ENCODE measurements at regions not wholly inside any gene's neighbourhood (a gene's known extent, or its start where the extent isn't known, plus 50 kb on each side); places are given as distances from the start of the nearest gene placed in this dataset.

DNA sequence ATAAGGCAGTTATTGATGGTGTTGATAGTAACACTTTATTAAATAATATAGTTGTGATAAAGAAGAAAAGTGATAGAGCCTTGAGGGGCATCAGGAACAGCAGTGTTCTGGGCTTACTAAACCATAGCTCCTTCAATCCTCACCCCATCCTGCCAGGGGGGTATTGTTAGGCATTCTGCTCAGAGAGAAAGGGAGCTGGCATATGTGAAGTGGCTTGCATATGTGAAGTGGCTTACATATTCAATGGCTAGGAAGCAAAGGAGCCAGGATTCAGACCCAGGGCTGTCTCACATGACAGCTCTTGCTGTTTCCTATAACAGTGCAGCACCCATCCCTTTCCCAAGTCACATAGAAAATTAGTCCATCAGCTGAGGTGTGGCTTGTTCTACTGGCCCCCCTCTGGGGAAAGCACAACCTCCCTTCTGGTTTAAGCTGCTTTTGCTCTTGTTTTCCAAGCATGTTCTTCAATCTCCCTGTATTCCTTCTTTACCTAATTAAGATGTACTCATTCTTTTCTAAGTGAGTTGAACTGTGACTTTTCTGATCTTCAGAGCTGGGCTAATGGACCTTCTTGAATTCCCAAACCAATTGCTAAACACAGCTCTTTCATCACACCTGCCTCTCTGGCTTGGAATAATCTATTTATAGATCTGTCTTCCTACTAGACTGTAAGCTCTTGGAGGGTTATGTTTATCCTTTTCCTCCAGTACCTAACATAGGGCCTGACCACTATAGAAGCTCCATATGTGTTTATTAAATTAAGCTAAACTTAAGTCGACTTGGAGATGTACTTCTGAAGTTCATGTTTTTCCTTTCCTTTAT, 108.7 kb upstream of the GLI3 start:
- H3K9me3 ChIP-seq = no peaks in the 10 kb centered on the region
- no peak overlapping the region for H3K4me3 ChIP-seq
- intact Hi-C loops (cut with DNase I; ENCODE audit: low total_unique reads) = no loop called here
- no peak for DNase-seq
- H3K27ac ChIP-seq = no peak overlapping the region
- no peaks in the 10 kb centered on the region for H3K27me3 ChIP-seq
- H3K36me3 ChIP-seq (ENCODE audit: low read depth, missing control alignments) = no peaks in the 10 kb centered on the region
- 71 to 81% methylated on average over 1 of the region's 1 CpG for WGBS, 2 donors
- no peak for TF ChIP-seq POLR2A (IDR thresholded peaks at IDR 0.05)
- TF ChIP-seq, protein P1, sequence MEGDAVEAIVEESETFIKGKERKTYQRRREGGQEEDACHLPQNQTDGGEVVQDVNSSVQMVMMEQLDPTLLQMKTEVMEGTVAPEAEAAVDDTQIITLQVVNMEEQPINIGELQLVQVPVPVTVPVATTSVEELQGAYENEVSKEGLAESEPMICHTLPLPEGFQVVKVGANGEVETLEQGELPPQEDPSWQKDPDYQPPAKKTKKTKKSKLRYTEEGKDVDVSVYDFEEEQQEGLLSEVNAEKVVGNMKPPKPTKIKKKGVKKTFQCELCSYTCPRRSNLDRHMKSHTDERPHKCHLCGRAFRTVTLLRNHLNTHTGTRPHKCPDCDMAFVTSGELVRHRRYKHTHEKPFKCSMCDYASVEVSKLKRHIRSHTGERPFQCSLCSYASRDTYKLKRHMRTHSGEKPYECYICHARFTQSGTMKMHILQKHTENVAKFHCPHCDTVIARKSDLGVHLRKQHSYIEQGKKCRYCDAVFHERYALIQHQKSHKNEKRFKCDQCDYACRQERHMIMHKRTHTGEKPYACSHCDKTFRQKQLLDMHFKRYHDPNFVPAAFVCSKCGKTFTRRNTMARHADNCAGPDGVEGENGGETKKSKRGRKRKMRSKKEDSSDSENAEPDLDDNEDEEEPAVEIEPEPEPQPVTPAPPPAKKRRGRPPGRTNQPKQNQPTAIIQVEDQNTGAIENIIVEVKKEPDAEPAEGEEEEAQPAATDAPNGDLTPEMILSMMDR (IDR thresholded peaks at IDR 0.05) = no peak
- H3K4me1 ChIP-seq = no peaks in the 10 kb centered on the region

DNA sequence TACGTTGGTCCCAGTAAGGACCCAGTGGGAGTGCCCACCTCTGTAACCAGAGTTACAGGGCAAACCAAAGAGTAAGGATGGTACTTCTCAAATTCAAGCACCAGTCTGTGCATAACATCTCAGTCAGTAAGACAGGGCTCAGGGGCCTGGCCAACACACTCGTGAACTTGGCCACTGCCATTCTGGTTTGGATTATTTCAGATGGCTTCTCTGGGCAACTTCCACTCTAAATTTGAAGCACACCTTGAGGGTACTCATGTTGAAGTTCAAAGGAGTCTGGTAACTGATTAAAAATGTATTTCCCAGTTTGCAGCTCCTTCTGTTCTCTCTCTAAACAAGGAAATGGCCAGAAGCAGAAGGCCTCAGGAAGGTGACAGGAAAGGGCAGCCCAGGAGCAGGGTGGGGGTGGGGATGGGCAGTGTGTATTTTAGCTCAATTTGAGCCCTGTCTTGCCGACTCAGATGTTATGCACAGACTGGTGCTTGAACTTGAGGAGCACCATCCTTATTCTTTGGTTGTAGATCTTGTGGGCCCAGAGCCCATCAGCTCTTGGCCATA, 107.3 kb upstream of the GLI3 start:
- H3K9me3 ChIP-seq = no peaks in the 10 kb centered on the region
- no peak for DNase-seq
- WGBS, 2 donors = 84 to 95% methylated on average over 3 of the region's 3 CpGs
- no peaks in the 10 kb centered on the region for H3K36me3 ChIP-seq (ENCODE audit: low read depth, missing control alignments)
- H3K4me3 ChIP-seq = no peak overlapping the region
- no peak overlapping the region for H3K27ac ChIP-seq
- intact Hi-C loops (cut with DNase I; ENCODE audit: low total_unique reads) = no loop called here
- TF ChIP-seq, protein P1 (IDR thresholded peaks at IDR 0.05) = no peak
- no peak for TF ChIP-seq POLR2A (IDR thresholded peaks at IDR 0.05)
- no peaks in the 10 kb centered on the region for H3K4me1 ChIP-seq
- H3K27me3 ChIP-seq = no peaks in the 10 kb centered on the region

DNA sequence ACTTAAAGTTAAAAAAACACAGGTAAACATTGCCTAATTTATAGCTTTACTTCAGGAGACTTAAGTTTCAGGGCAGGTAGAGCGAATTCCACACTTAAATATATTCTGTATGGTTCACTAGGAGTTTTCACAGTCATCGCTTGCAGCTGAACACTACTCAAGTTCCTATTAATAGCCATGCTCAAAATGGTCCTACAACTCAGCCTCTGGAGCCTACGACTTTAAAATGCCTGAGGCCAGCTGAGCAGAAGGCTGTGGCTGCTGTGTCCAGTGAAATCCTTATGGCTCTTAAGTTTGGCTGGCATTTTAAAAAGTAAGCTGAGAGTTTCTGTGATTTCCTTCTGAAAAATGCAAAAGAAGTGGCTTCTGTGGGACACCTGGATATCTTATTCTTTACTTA, 105.4 kb upstream of the GLI3 start:
- H3K9me3 ChIP-seq = no peaks in the 10 kb centered on the region
- H3K4me3 ChIP-seq = no peak overlapping the region
- H3K4me1 ChIP-seq = no peaks in the 10 kb centered on the region
- WGBS, 2 donors = 86 to 92% methylated on average over 3 of the region's 3 CpGs
- no peaks in the 10 kb centered on the region for H3K36me3 ChIP-seq (ENCODE audit: low read depth, missing control alignments)
- H3K27ac ChIP-seq = no peak overlapping the region
- intact Hi-C loops (cut with DNase I; ENCODE audit: low total_unique reads) = no loop called here
- H3K27me3 ChIP-seq = no peaks in the 10 kb centered on the region
- TF ChIP-seq POLR2A (IDR thresholded peaks at IDR 0.05) = no peak
- TF ChIP-seq, protein P1 (IDR thresholded peaks at IDR 0.05) = no peak
- no peak for DNase-seq

DNA sequence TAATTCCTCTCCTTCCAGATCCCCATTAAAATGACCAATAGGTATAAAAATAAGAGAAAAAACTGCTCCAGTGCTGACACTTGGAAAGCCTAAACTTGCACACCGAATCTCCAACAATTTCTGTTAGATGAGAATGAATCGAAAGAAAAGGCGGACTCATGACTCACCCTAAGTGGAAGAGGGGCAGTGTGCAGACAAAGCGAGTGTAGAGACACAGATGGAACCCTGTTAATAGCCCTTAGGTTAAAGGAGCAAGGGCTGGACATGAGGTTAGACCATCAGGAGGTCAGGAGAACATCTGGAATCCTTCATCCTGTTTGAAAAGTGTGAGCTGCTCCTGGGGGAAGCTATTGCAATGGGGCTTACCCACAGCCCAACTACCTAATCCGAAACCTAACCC, 103.4 kb upstream of the GLI3 start:
- no peak for DNase-seq
- TF ChIP-seq POLR2A (IDR thresholded peaks at IDR 0.05) = no peak
- TF ChIP-seq, protein P1 (IDR thresholded peaks at IDR 0.05) = no peak
- Histone ChIP-seq H3K9me3 (no peaks in the 10 kb centered on the region), H3K27ac (no peak overlapping the region), H3K4me3 (no peak overlapping the region), H3K36me3 (ENCODE audit: low read depth, missing control alignments) (no peaks in the 10 kb centered on the region), H3K4me1 (no peaks in the 10 kb centered on the region), H3K27me3 (no peaks in the 10 kb centered on the region)
- intact Hi-C loops (cut with DNase I; ENCODE audit: low total_unique reads) = no loop called here
- WGBS, 2 donors = 84 to 88% methylated on average over 5 of the region's 5 CpGs
